ENCODE measurements at regions not wholly inside any gene's neighbourhood (a gene's known extent, or its start where the extent isn't known, plus 50 kb on each side); places are given as distances from the start of the nearest gene placed in this dataset.

DNA sequence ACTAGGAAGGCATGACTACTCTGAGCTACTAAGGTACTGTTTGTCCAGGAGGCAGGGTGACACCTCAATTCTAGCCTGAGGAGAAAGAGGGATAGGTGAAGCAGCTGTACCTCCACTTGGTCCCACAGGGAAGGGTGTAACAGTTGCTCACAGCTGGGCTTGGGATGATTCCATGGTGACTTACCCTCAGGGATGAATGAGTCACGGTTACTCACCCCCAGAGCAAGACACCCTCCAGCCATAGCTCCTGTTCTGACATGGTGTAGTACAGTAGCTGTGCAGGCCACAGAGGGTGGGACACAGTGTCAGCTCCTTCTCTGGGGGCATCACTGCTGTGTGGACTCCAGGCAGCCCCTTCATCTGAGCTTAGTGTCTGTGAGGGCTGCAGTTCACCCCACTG, 868.6 kb upstream of the SEMA6D start:
- H3K4me3 ChIP-seq (ENCODE audit: low read depth, low read length), result no peak overlapping the region
- DNase-seq (ENCODE audit: low read depth), result no peak
- TF ChIP-seq, protein P1, sequence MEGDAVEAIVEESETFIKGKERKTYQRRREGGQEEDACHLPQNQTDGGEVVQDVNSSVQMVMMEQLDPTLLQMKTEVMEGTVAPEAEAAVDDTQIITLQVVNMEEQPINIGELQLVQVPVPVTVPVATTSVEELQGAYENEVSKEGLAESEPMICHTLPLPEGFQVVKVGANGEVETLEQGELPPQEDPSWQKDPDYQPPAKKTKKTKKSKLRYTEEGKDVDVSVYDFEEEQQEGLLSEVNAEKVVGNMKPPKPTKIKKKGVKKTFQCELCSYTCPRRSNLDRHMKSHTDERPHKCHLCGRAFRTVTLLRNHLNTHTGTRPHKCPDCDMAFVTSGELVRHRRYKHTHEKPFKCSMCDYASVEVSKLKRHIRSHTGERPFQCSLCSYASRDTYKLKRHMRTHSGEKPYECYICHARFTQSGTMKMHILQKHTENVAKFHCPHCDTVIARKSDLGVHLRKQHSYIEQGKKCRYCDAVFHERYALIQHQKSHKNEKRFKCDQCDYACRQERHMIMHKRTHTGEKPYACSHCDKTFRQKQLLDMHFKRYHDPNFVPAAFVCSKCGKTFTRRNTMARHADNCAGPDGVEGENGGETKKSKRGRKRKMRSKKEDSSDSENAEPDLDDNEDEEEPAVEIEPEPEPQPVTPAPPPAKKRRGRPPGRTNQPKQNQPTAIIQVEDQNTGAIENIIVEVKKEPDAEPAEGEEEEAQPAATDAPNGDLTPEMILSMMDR (IDR thresholded peaks at IDR 0.05; ENCODE audit: insufficient read depth, low read depth, low read length, missing control alignments), result no peak

- TF ChIP-seq, protein P1 (IDR thresholded peaks at IDR 0.05; ENCODE audit: insufficient read depth, low read depth, low read length, missing control alignments), result no peak
- no peak overlapping the region for H3K4me3 ChIP-seq (ENCODE audit: low read depth, low read length)
- DNase-seq (ENCODE audit: low read depth), result no peak
Measured at GRCh38 chr15:46853600-46853999, 863.7 kb upstream of the SEMA6D start.

GRCh38 chr15:46854564-46854963, 862.7 kb upstream of the SEMA6D start:
- TF ChIP-seq, protein P1 (IDR thresholded peaks at IDR 0.05; ENCODE audit: insufficient read depth, low read depth, low read length, missing control alignments), result no peak
- no peak for DNase-seq (ENCODE audit: low read depth)
- H3K4me3 ChIP-seq (ENCODE audit: low read depth, low read length), result no peak overlapping the region

GRCh38 chr15:46855388-46855787, 861.9 kb upstream of the SEMA6D start:
- TF ChIP-seq, protein P1 (IDR thresholded peaks at IDR 0.05; ENCODE audit: insufficient read depth, low read depth, low read length, missing control alignments), result no peak
- DNase-seq (ENCODE audit: low read depth), result no peak
- no peak overlapping the region for H3K4me3 ChIP-seq (ENCODE audit: low read depth, low read length)

GRCh38 chr15:46856839-46857502, 860.3 kb upstream of the SEMA6D start:
- TF ChIP-seq, protein P1 (IDR thresholded peaks at IDR 0.05; ENCODE audit: insufficient read depth, low read depth, low read length, missing control alignments), result no peak
- no peak overlapping the region for H3K4me3 ChIP-seq (ENCODE audit: low read depth, low read length)
- DNase-seq (ENCODE audit: low read depth), result no peak

GRCh38 chr15:46858150-46858549, 859.2 kb upstream of the SEMA6D start:
- no peak for DNase-seq (ENCODE audit: low read depth)
- H3K4me3 ChIP-seq (ENCODE audit: low read depth, low read length), result no peak overlapping the region
- TF ChIP-seq, protein P1 (IDR thresholded peaks at IDR 0.05; ENCODE audit: insufficient read depth, low read depth, low read length, missing control alignments), result no peak

GRCh38 chr15:46861796-46862195, 855.5 kb upstream of the SEMA6D start:
- DNase-seq (ENCODE audit: low read depth), result no peak
- H3K4me3 ChIP-seq (ENCODE audit: low read depth, low read length), result no peak overlapping the region
- TF ChIP-seq, protein P1 (IDR thresholded peaks at IDR 0.05; ENCODE audit: insufficient read depth, low read depth, low read length, missing control alignments), result no peak
